ENCODE measurements at regions not wholly inside any gene's neighbourhood (a gene's known extent, or its start where the extent isn't known, plus 50 kb on each side); places are given as distances from the start of the nearest gene placed in this dataset.

- intact Hi-C loops (cut with micrococcal nuclease) = no loop called here
- ChIA-PET POLR2A (ENCODE audit: unreplicated experiment) (no interaction called here), CTCF (interaction anchor here (0.6 kb wide), 1 partner anchor 168 kb away, joined by 3 read pairs; no protein-coding TSS in a partner anchor)
- 75% methylated on average over 1 of the region's 2 CpGs; no CpG with 5 or more reads in 1 of the 2 experiments for WGBS, 2 experiments (ENCODE audit: extremely low coverage in 2 of 2, insufficient read length in 1 of 2)
- H3K56ac ChIP-seq (ENCODE audit: extremely low read depth, insufficient read depth, low read length) = no peak overlapping the region
- no peak overlapping the region for H2BK5ac ChIP-seq (ENCODE audit: low read depth, low read length, poor library complexity, severe bottlenecking)
- no peak overlapping the region for H3K4me3 ChIP-seq (ENCODE audit: insufficient read depth, low read depth, low read length)
- H3K27ac ChIP-seq (ENCODE audit: insufficient read depth, low read length) = no peak overlapping the region
- in situ Hi-C loops (cut with MboI; ENCODE audit: low sequenced_read_pairs) = no loop called here
- no peaks in the 10 kb centered on the region for H3K36me3 ChIP-seq (ENCODE audit: control insufficient read depth, insufficient read depth, low read length)
- H3K9me3 ChIP-seq (ENCODE audit: control insufficient read depth, insufficient read depth, low read length) = no peaks in the 10 kb centered on the region
- H3K79me1 ChIP-seq (ENCODE audit: low read depth in 1 of 2, low read length in 2 of 2) = no peaks in the 10 kb centered on the region
- no peak overlapping the region for H3K4ac ChIP-seq (ENCODE audit: low read depth, low read length)
- H2AFZ ChIP-seq (replicated peaks; ENCODE audit: low read length, poor library complexity) = no peak overlapping the region
- peaks cover 4% of the 10 kb centered on the region; the same call in 1 of the 2 replicates for H3K4me1 ChIP-seq (ENCODE audit: control insufficient read depth, insufficient read depth, low read length)
- DNase-seq (no peak), ATAC-seq (ENCODE audit: low read depth) (no peak)
- H2AK9ac ChIP-seq (replicated peaks; ENCODE audit: low read depth, low read length, poor library complexity) = no peak overlapping the region
- TF ChIP-seq NFE2L2 (IDR thresholded peaks at IDR 0.05; ENCODE audit: low read depth, low read length) (no peak), CTCF (conservative IDR thresholded peaks at IDR 0.05; ENCODE audit: low read depth, low read length) (no peak), ELK1 (IDR thresholded peaks at IDR 0.05; ENCODE audit: borderline replicate concordance, low read depth, low read length) (no peak), RAD21 (IDR thresholded peaks at IDR 0.05; ENCODE audit: low read length) (no peak), FOS (IDR thresholded peaks at IDR 0.05; ENCODE audit: low read depth, low read length) (no peak), POLR2A (IDR thresholded peaks at IDR 0.05; ENCODE audit: low read depth, low read length) (no peak), USF2 (IDR thresholded peaks at IDR 0.05; ENCODE audit: low read depth, low read length) (no peak)
- H2AK5ac ChIP-seq (ENCODE audit: low read depth, low read length) = no peak overlapping the region
- no peak overlapping the region for H2BK20ac ChIP-seq (ENCODE audit: low read depth, low read length)
- dilution Hi-C loops (cut with HindIII; ENCODE audit: low sequenced_read_pairs, unreplicated experiment) = no loop called here
- BruUV-seq (replicated peaks) = no TSS peak
- H2BK15ac ChIP-seq (ENCODE audit: low read depth, low read length) = no peak overlapping the region
- H3K27me3 ChIP-seq (ENCODE audit: control insufficient read depth, insufficient read depth, low read length) = peaks cover 10% of the 10 kb centered on the region
- no peaks in the 10 kb centered on the region for H4K20me1 ChIP-seq (ENCODE audit: insufficient read depth, low read length)
- H3K18ac ChIP-seq (ENCODE audit: low read depth, low read length) = no peak overlapping the region
- H4K8ac ChIP-seq (ENCODE audit: low read depth in 2 of 2, low read length in 2 of 2) = no peak overlapping the region
- H4K5ac ChIP-seq (ENCODE audit: low read depth, low read length) = no peak overlapping the region
- H2BK120ac ChIP-seq (ENCODE audit: low read depth, low read length) = no peak overlapping the region
- no peak overlapping the region for H3K23ac ChIP-seq (ENCODE audit: low read depth, low read length)
- no peaks in the 10 kb centered on the region for H3K9me1 ChIP-seq (ENCODE audit: insufficient read depth, low read length)
- H3K4me2 ChIP-seq (ENCODE audit: low read depth, low read length) = no peak overlapping the region
- H3K14ac ChIP-seq (replicated peaks; ENCODE audit: low read depth, low read length) = no peak overlapping the region
- H3K9ac ChIP-seq (ENCODE audit: low read depth, low read length) = no peak overlapping the region
- no peak overlapping the region for H4K91ac ChIP-seq (ENCODE audit: insufficient read depth, low read depth, low read length)
Observed at GRCh38 chr9:109704546-109704945, 75.5 kb upstream of the PALM2AKAP2 start.

All from IMR-90 (cell line).